ENCODE measurements at regions not wholly inside any gene's neighbourhood (a gene's known extent, or its start where the extent isn't known, plus 50 kb on each side); places are given as distances from the start of the nearest gene placed in this dataset.

DNA sequence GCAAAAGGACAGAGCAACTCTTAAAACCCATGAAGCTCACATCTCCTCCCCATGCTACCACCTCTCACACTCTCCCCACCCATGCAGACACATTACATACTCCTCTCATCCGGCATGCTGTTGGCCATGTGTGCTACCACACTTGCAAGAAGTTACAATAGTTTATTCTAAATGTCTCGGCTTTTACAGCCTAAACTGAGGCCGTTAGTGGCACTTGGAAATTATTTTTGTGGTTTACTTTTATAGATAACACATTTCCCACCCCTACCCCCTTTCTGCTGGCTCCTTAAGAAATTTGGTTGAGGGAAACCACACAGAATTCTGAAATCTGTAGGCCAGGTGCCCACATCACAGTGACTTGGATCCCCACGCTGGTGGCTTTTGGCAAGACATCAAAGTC is 141.1 kb upstream of the HHIP start:
- H3K4me3 ChIP-seq (replicated peaks in 1 of 2; ENCODE audit: low read depth in 2 of 2, low read length in 2 of 2) = no peak overlapping the region
- TF ChIP-seq, protein P1, sequence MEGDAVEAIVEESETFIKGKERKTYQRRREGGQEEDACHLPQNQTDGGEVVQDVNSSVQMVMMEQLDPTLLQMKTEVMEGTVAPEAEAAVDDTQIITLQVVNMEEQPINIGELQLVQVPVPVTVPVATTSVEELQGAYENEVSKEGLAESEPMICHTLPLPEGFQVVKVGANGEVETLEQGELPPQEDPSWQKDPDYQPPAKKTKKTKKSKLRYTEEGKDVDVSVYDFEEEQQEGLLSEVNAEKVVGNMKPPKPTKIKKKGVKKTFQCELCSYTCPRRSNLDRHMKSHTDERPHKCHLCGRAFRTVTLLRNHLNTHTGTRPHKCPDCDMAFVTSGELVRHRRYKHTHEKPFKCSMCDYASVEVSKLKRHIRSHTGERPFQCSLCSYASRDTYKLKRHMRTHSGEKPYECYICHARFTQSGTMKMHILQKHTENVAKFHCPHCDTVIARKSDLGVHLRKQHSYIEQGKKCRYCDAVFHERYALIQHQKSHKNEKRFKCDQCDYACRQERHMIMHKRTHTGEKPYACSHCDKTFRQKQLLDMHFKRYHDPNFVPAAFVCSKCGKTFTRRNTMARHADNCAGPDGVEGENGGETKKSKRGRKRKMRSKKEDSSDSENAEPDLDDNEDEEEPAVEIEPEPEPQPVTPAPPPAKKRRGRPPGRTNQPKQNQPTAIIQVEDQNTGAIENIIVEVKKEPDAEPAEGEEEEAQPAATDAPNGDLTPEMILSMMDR (IDR thresholded peaks at IDR 0.05; ENCODE audit: low read depth, low read length) = no peak
- DNase-seq (ENCODE audit: low read depth in 2 of 2) = no peak

DNA sequence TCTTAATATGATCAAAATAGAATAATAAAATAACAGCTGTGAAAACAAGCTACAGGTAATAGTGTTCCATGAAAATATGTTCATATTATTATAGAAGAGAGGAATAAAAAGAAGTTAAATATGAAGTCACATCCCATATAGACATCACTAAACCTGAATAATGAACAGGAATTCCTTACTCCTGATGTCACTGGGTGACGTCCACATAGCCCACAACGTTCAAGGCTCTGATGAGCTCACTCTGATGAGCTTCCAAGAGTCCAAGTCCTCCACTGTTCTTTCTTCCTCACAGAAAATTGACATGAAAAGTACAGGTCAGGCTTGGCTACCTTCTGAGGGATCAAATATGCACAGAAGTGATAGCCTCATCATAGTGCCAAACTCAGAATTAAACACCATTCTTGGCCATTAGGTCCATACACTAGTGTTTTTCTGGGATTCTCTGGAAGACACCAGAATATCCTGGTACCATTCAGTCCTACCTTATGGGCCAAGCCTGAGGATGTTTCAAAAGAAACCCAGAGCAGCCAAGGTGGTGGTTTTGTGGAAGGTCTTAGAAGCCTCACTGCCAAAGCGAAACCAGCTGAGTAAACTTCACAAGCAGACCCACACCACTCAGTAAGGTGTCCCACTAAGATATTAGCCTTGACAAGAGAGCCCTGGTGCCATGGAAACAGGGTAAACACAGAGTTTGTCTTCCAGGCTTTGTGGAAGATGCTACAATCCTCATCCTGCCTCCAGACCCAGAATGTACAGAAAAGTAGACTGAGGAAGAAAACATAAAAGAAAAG is 138.4 kb upstream of the HHIP start:
- peak in 1 of 2 donors; percentile 44 for DNase-seq (ENCODE audit: low read depth in 2 of 2)
- TF ChIP-seq, protein P1 (IDR thresholded peaks at IDR 0.05; ENCODE audit: low read depth, low read length) = no peak
- H3K4me3 ChIP-seq (replicated peaks in 1 of 2; ENCODE audit: low read depth in 2 of 2, low read length in 2 of 2) = no peak overlapping the region

DNA sequence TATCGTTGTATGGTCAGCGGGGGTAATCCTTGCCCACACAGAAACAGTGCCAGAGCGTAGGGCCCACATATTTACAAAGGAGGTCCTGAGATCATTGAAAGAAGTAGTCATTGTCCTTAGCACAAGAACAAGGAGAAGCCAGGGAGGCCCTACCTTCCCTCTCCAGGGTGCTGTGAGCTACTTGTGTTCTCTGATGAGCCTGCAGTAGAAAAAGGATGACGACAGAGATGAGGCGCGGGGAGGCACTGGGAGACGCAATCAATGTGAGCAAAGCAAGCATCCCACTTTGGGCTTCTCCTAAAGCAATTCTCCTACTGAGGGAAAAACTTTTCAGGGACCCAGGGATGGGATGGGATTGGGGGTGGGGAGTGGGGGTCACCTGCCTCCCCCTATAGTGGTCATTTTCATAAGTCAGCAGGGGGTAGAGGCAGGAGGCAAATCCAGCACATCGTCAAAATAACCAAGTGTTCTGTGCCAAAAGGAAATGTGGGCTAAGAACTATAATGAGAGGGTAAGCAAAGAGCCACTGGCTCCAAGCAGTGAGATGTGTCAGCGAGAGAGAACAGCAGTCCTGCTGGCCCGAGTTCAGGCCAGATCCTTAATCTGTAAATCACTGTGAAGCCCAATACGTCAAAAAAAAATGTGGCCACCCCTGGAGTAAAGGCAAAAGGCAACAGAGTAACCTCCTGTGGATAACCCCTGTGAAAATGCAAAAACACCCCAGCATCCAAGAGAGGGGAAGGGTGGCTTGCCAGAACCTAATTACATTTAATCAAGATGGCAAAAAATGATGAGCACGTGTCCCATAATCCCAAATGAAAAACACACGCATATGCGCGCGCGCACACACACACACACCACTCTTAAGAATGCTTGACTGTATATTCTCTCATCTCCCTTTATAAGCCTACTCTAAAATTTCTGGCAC is 136.6 kb upstream of the HHIP start:
- TF ChIP-seq, protein P1 (IDR thresholded peaks at IDR 0.05; ENCODE audit: low read depth, low read length) = no peak
- no peak overlapping the region for H3K4me3 ChIP-seq (replicated peaks in 1 of 2; ENCODE audit: low read depth in 2 of 2, low read length in 2 of 2)
- DNase-seq (ENCODE audit: low read depth in 2 of 2) = no peak

DNA sequence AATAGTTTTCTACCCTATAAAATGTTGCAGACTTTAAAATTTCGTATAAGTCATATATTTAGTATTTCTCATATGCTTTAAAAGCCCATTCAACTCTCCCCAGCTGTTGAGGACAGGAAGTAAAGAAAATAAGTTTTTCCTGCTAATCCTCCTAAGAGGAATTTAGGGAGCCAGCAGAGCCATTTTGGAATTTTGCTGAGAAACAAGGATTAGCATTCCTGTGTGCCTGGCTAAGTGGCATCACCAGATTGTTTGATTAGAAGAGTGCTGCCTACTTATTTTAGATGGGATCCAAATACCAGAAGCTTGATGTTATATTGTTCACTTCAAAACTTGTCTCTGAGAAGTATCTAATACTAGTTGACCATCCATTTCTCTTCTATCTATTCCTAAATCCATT is 131.2 kb upstream of the HHIP start:
- H3K4me3 ChIP-seq (replicated peaks in 1 of 2; ENCODE audit: low read depth in 2 of 2, low read length in 2 of 2) = no peak overlapping the region
- TF ChIP-seq, protein P1 (IDR thresholded peaks at IDR 0.05; ENCODE audit: low read depth, low read length) = no peak
- DNase-seq (ENCODE audit: low read depth in 2 of 2) = no peak

DNA sequence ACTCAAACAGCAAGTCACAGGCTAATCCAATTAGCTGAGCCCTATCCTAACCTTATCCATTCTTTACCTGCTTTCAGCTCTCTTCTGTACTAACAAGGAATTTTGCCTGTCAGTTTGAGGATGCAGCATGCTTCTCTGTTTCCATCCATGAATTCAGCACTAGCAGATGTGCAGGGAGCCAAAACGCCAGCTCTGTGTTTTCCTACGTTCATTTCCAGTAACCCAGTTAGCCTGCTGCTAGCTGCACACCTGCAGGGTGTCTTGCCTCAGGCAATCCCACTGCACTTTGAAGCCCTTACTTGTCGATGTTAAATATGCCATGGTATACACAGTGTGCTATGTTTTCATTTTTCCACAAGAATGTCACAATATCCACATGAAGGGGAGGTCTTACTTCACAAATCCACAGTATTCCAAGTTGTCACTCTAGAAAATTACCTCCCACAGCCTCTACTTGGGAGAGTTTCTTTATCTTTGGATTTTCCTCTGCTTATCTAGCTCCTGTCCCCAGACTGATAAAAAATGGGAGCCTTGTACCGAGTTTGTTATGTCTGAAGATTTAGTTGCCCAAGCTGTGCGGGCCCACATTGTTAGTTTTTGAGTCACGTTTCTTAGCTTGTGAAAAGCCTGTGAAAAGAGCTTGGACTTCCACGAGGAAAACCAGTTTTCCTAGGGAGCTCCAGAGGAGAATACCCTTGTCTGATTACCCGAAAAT is 127.6 kb upstream of the HHIP start:
- peak; percentile 9 to 25 for DNase-seq (ENCODE audit: low read depth in 2 of 2)

DNA sequence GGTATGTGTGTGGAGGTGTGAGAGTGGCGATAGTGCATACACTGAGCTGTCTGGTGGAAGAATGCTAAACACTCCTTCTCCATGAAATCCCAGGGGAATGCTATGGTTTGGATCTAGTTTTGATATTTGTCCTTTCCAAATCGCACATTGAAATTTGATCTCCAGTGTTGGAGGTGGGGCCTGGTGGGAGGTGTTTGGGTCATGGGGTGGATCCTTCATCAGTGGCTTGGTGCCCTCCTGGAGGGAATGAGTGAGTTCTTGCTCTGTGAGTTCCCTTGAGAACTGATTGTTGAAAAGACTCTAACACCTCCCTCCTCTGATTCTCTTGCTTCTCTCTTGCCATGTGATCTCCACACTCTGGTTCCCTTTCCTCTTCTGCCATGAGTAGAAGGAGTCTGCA is 114.1 kb upstream of the HHIP start:
- DNase-seq (ENCODE audit: low read depth in 2 of 2) = peak in 1 of 2 donors; percentile 2
- TF ChIP-seq, protein P1 (IDR thresholded peaks at IDR 0.05; ENCODE audit: low read depth, low read length) = no peak
- no peak overlapping the region for H3K4me3 ChIP-seq (replicated peaks in 1 of 2; ENCODE audit: low read depth in 2 of 2, low read length in 2 of 2)

More for the DNA sequence above, 127.6 kb upstream of the HHIP start:
- TF ChIP-seq, protein P1 (IDR thresholded peaks at IDR 0.05; ENCODE audit: low read depth, low read length) = no peak
- no peak overlapping the region for H3K4me3 ChIP-seq (replicated peaks in 1 of 2; ENCODE audit: low read depth in 2 of 2, low read length in 2 of 2)

Data from cardiac fibroblast (primary cell).